NCI-H2196 (cell line): ENCODE measurements at regions not wholly inside any gene's neighbourhood (a gene's known extent, or its start where the extent isn't known, plus 50 kb on each side); places are given as distances from the start of the nearest gene placed in this dataset.

Source experiments
- DNase-seq: peaks from one replicate; lab custom pipeline; 2025; ENCODE audit not compliant: unreplicated experiment; lab: John Stamatoyannopoulos, UW

DNA sequence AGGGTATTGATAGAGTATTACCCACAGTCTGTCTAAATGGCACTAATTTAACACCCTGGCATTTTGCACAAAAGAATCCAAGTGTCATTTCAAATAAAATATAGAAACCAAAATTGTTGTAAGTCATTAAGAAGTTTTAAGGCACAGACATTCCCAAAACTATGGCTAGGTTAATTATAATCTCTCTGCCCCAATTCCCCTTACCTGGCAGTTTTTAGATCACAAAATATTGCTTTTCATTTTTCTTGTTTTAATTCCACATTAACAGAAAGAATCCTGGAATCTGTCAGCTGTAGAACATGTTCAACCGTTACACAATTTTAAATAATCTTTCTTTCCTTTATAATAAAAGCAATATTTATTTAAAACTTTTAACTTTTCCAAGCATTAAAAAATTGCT lies 56.1 kb upstream of the PALS2 start:
- no peak for DNase-seq

DNA sequence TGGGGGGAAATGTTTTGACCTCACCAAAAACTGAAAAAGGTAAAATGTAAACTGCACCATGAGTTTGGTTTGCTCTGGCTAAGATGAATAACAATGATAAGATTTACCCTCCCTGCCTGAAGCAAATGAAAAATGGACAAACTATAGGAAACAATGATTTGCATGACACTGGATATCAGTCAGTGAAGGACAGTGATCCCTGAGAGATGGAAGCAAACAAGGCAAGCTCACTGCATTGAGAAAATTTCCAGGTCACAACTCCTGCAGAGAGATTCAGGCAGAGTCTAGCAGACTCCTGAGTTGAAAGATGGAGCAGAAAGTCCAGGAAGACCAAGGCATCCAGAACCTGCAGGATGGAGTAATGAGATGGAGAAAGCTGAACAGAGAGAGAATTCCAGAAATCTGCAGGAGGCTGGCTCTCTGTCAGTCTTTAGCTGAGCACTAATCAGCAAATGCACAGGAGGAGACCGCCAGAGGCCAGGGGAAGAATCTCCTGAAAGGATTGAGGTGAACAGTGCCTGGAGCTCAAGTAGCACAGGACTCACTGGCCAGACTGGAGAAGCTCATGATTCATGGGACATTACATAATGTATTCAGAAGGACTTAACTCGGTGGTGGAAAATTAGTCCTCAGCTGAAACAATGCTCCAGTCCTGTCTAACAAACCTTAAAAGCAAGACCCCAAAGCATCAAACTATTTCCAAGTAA lies 51.2 kb upstream of the PALS2 start:
- no peak for DNase-seq
